ENCODE measurements at regions not wholly inside any gene's neighbourhood (a gene's known extent, or its start where the extent isn't known, plus 50 kb on each side); places are given as distances from the start of the nearest gene placed in this dataset.
"Not testable (repeated sequence)": the region's sequence is repeated elsewhere in the genome, so short reads cannot be mapped to it uniquely, and the experiment has no call there.

GRCh38 chr16:60204181-60204580 lies 1470.1 kb upstream of the GOT2 start:
- no peak for DNase-seq

- no peak for DNase-seq
These were observed 1469.5 kb upstream of the GOT2 start for GRCh38 chr16:60203525-60204124.

DNA sequence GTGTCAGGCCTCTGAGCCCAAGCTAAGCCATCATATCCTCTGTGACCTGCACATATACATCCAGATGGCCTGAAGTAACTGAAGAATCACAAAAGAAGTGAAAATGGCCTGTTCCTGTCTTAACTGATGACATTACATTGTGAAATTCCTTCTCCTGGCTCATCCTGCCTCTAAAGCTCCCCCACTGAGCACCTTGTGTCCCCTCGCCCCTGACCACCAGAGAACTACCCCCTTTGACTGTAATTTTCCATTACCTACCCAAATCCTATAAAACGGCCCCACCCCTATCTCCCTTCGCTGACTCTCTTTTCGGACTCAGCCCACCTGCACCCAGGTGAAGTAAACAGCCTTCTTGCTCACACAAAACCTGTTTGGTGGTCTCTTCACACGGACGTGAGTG lies 1466.6 kb upstream of the GOT2 start:
- DNase-seq: not testable (repeated sequence)

DNA sequence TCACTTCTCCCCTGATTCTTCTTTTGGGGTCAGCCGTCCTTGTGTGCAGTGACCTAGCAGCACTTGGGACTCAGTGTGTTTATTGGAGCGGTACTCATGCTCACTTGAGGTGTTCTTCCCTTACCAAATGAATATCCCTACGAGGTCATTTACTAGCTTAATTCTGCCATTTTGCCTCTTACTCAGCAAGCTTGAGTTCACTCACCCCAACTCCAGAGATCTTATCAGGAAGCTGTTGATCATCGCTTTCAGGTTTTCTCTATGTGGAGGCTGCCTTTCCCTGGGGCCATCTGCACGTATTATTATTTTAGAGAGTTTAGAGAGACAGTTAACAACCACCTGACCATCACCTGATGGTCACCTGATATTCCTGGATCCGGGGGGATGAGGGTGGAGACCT lies 1466.0 kb upstream of the GOT2 start:
- DNase-seq: no peak

DNA sequence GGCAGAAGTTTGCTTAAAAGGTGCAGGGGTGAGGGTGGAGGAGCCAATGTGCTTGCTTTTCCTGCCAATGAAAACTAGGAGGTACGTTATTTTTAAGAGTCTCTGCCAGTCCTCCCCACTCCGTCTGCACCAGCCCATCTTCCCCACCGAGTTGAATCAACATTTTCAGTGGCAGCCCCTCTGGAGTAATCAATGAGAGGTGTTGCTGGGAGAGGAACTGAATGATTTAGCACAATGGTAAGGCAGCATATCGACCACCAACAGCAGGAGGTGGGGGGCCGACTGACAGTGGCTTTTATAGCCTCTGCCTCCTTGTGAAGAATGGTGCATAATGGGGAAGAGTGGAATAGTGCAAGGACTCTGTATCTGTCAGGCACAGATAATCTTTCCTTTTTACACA lies 1465.0 kb upstream of the GOT2 start:
- no peak for DNase-seq

DNA sequence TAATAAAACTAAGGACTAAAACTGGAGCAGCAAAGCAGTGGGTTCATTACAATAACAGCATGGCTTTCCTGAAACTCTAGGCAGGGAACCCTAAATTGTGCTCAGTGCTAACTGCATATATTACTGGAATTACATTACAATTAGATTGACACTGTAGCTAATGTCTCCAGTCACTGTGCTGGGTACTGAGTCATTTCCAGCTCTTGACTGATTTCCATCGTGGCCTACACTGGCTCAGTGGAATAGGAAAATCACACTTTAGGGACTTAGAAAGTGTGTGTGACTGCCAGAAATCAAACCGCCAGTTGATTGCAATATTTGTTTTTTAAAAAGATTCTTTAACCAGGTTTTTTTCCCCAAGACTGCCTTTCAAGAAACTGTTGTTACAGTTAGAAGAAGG lies 1447.4 kb upstream of the GOT2 start:
- DNase-seq: no peak

DNA sequence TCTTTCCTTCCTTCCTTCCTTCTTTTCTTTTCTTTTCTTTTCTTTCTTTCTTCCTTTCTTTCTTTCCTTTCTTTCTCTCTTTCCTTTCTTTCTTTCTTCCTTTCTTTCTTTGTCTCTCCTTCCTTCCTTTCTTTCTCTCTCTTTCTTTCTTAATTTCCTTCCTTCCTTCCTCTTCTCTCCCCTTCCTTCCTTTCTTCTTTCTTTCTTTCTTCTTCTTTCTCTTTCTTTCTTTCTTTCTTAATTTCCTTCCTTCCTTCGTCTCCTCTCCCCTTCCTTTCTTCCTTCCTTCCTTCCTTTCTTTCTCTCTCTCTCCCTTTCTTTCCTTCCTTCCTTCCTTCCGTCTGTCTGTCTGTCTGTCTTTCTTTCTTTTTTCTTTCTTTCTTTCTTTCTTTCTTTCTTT lies 1446.5 kb upstream of the GOT2 start:
- DNase-seq: no peak

DNA sequence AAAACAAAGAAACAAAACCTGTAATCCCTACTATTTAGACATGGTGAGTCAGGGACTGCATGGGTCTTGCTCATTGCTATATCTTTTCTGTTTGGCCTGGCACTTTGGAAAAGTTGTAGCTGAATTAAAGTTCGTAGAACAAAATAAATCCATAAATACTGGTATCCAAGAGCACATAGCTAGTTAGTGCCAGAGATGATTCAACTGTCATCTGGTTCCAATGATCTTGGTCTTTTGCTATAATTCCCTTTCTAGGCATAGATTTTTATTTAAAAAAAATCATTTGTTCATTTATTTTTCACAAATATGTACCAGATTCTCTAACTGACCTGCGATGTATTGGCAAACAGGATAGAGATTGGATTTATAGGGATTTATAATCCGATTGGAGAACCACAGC lies 1436.1 kb upstream of the GOT2 start:
- no peak for DNase-seq

- no peak for DNase-seq
These were observed 1432.0 kb upstream of the GOT2 start for GRCh38 chr16:60166111-60166510.

GRCh38 chr16:60151987-60152386 lies 1417.9 kb upstream of the GOT2 start:
- no peak for DNase-seq

DNA sequence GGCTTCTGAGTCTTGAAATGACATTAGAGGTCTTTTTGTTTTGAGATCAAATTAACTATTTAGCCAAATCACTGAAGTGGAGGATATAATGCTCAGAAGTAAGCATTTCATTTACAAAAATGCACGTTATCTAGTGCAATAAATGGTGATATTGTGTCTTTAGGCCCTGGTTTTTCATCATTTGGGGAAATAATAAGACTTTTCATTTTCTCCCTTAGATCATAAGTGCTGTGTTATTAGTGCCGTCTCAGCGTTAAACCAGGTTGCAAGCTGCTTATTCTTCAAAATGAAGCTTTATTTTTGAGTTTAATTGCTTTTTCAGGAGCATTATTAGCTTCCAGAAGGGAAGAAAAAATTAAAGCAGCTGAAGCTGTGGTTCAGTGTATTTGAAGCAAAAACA lies 1416.8 kb upstream of the GOT2 start:
- DNase-seq: no peak

DNA sequence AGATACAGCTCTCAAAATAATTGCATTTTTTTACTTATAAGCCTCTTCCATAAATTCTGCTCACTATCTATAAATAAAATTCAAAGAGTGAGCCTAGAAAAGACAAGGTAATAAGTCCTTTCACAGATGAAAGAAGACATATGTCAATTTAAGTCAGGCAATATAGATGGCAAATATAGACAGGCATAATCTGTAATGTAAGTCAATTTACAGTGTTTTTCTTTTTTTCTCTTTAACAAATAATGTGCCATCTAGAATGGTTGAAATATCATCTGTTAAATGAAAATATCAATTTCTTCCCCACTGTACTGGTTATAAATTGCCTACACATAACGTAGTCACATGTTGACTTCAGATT lies 1409.2 kb upstream of the GOT2 start:
- no peak for DNase-seq

- no peak for DNase-seq
These were observed 1408.7 kb upstream of the GOT2 start for GRCh38 chr16:60142619-60143347.

- no peak for DNase-seq
These were observed 1403.8 kb upstream of the GOT2 start for GRCh38 chr16:60137891-60138290.

DNA sequence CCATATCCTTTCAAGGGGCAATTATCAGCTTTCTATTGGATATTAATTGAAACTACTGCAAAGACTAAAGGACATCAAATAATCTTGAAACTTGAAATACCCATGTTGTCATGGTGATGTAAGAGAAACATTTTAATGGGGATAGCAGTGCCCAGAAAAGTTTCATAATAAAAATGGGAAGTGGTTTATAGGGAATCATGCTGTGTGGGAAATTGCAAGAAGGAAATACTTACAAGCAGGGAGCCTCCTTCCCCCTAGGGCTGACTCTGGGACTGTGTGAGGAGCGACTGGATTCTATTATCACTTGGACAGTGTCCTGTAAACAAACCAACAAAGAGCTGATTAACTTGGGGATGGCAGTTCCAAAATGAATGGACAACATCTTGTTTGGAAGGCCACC lies 1393.1 kb upstream of the GOT2 start:
- no peak for DNase-seq

DNA sequence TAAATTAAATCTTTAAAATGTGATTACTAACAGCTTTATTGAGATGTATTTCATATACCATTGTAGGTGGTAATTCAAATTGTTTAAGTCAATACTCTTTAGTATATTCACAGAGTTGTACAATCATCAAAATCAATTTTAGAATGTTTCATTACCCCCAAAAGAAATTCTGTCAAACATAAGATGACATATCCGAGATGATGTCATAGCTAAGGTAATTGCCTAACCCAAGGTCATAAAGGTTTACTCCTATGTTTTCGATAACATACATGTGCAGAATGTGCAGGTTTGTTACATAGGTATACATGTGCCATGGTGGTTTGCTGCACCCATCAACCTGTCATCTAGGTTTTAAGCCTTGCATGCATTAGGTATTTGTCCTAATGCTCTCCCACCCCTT lies 1392.0 kb upstream of the GOT2 start:
- DNase-seq: not testable (repeated sequence)

- DNase-seq: no peak
These were observed 1389.4 kb upstream of the GOT2 start for GRCh38 chr16:60123392-60124023.

- no peak for DNase-seq
These were observed 1386.5 kb upstream of the GOT2 start for GRCh38 chr16:60120586-60120985.

- no peak for DNase-seq
These were observed 1376.4 kb upstream of the GOT2 start for GRCh38 chr16:60110531-60110930.

- no peak for DNase-seq
These were observed 1373.8 kb upstream of the GOT2 start for GRCh38 chr16:60107871-60108270.

- no peak for DNase-seq
These were observed 1373.3 kb upstream of the GOT2 start for GRCh38 chr16:60107437-60107836.

DNA sequence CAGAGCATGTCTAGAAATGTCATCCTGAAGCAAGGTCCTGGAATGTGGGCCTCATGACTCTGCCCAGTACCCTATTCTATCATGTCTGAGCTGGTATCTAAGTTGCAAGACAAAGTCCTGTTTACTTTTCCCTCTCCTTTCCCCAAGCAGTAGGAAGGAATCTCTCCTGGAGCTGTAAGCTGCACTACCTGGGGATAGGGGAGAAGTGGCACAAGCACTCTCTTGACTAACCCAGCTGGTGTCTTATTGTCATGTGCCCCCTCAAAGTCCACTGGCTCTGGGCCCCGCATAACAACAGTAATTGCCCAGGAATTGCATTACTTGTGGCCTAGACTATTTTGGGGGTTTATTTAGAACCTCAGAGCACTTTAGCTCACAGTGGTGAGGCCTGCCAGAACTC lies 1366.3 kb upstream of the GOT2 start:
- DNase-seq: no peak

DNA sequence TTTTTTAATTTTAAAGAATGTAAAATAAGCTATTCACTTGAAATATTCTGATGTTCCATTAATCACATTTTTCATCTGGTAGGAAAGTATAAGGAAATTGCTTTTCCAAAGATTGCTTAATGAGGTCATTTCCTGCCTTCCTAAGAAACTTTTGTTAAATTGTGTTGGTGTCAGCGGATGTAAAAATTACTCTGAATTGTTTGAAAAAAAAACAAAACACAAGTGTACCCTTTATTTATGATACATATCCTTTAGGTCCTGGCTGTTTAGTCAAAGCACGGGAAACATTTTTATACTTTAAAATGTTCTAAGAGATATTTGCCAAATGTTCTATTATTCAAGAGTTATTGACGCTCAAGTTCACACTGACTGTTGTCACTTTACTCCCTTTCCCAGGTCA lies 1357.4 kb upstream of the GOT2 start:
- DNase-seq: no peak

DNA sequence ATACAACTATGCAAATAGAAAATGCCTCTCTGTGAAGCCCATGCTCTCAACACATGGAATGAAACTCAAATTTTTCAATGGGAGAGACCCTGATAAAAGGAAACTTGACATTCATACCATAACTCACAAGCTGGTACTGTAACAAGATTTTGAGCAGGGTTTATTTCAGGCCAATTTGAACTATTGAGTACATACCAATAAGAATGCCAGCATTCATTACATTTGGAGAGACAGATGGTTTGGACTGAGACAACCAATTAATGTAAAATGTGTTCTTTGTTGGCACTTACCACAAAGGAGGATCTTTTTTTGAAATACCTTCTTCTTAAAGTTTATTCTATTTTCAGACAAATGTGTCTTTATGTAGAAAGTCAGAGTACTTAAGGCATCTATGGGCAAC lies 1357.0 kb upstream of the GOT2 start:
- no peak for DNase-seq

GRCh38 chr16:60087530-60087929 lies 1353.4 kb upstream of the GOT2 start:
- DNase-seq: no peak
